ENCODE measurements at regions not wholly inside any gene's neighbourhood (a gene's known extent, or its start where the extent isn't known, plus 50 kb on each side); places are given as distances from the start of the nearest gene placed in this dataset.

- H3K9me3 ChIP-seq (ENCODE audit: control insufficient read depth, low read depth, low read length): no peaks in the 10 kb centered on the region
These were observed 481.5 kb upstream of the ZFHX3 start for GRCh38 chr16:73529303-73530012.

GRCh38 chr16:73527187-73527586 is 479.3 kb upstream of the ZFHX3 start:
- H3K9ac ChIP-seq (ENCODE audit: low read length): no peak overlapping the region
- no peaks in the 10 kb centered on the region for H3K27me3 ChIP-seq (ENCODE audit: control insufficient read depth, insufficient read depth, low read length)
- H3K9me3 ChIP-seq (ENCODE audit: control insufficient read depth, low read depth, low read length): no peaks in the 10 kb centered on the region
- H3K4me1 ChIP-seq (ENCODE audit: control insufficient read depth, low read depth, low read length): peaks cover 4% of the 10 kb centered on the region
- no peak overlapping the region for H3K27ac ChIP-seq (ENCODE audit: low read length)
- no peak overlapping the region for H3K4me3 ChIP-seq (ENCODE audit: low read length)
- H3K36me3 ChIP-seq (ENCODE audit: control insufficient read depth, low read depth, low read length): no peaks in the 10 kb centered on the region

More at GRCh38 chr16:73529303-73530012, 481.5 kb upstream of the ZFHX3 start:
- Histone ChIP-seq H3K4me3 (ENCODE audit: low read length) (no peak overlapping the region), H3K27ac (ENCODE audit: low read length) (no peak overlapping the region), H3K36me3 (ENCODE audit: control insufficient read depth, low read depth, low read length) (no peaks in the 10 kb centered on the region), H3K4me1 (ENCODE audit: control insufficient read depth, low read depth, low read length) (no peaks in the 10 kb centered on the region), H3K9ac (ENCODE audit: low read length) (no peak overlapping the region), H3K27me3 (ENCODE audit: control insufficient read depth, insufficient read depth, low read length) (no peaks in the 10 kb centered on the region)

- no peak overlapping the region for H3K4me3 ChIP-seq (ENCODE audit: low read length)
- no peaks in the 10 kb centered on the region for H3K9me3 ChIP-seq (ENCODE audit: control insufficient read depth, low read depth, low read length)
- no peaks in the 10 kb centered on the region for H3K27me3 ChIP-seq (ENCODE audit: control insufficient read depth, insufficient read depth, low read length)
- peaks cover 4% of the 10 kb centered on the region for H3K4me1 ChIP-seq (ENCODE audit: control insufficient read depth, low read depth, low read length)
- H3K9ac ChIP-seq (ENCODE audit: low read length): no peak overlapping the region
- no peaks in the 10 kb centered on the region for H3K36me3 ChIP-seq (ENCODE audit: control insufficient read depth, low read depth, low read length)
- no peak overlapping the region for H3K27ac ChIP-seq (ENCODE audit: low read length)
These were observed 478.3 kb upstream of the ZFHX3 start for GRCh38 chr16:73526011-73526804.

DNA sequence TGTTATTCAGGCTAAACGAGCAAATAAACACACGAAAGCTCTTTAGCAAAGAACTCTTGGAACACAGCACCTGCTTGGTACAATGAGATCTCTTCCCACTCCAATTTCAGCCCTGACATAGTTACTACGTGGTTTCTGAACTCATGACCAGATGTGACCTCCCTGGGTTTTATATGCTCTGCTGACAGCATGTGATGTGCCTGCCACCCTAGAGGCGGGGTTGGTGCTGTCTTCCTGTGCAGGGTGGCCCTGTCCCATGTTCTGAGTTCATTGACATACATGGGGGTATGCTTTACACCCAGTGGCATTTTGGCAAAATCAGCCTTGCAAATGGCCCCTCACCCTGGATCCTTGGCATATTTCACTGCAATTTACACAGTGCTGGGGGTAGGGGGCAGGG is 475.3 kb upstream of the ZFHX3 start:
- no peaks in the 10 kb centered on the region for H3K36me3 ChIP-seq (ENCODE audit: control insufficient read depth, low read depth, low read length)
- no peaks in the 10 kb centered on the region for H3K27me3 ChIP-seq (ENCODE audit: control insufficient read depth, insufficient read depth, low read length)
- H3K9me3 ChIP-seq (ENCODE audit: control insufficient read depth, low read depth, low read length): no peaks in the 10 kb centered on the region
- peaks cover 4% of the 10 kb centered on the region for H3K4me1 ChIP-seq (ENCODE audit: control insufficient read depth, low read depth, low read length)
- H3K9ac ChIP-seq (ENCODE audit: low read length): no peak overlapping the region
- H3K4me3 ChIP-seq (ENCODE audit: low read length): no peak overlapping the region
- H3K27ac ChIP-seq (ENCODE audit: low read length): no peak overlapping the region

DNA sequence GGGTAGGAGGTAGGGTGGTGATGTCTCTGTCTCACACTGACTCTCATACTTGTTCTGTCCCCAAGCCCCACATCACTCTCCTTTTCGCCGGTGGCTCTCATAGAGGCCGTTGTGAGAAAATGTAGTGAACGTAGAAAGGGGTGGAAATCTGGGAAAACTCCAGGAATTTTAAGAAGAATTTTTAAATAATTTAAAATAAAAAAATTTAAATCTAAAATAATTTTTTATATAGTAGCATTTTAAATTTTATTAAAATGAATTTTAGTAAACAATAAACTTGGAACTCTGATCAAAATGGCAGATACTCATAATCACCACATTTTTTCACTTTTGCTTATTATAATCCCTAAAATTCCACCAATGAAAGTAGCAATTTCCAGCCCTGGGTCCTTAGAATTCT is 473.6 kb upstream of the ZFHX3 start:
- no peak overlapping the region for H3K27ac ChIP-seq (ENCODE audit: low read length)
- no peak overlapping the region for H3K4me3 ChIP-seq (ENCODE audit: low read length)

DNA sequence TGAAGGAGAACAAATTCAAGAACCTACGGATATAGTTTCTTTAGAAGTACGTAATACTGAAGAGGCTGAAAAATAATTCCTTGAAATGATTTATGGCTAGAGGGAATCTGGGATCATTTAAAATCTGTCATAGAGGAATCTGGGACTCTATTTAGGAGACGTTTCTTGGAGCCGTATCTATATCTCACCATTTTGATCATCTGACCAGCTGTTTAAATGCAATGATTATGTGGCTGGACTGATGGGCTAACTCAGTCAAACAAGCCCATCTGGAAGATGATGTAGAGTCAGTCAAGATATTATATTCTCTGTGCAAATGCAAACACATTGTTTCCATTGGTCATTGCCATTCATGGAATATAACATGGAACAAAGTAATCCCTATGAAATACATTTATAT is 467.7 kb upstream of the ZFHX3 start:
- H3K9me3 ChIP-seq (ENCODE audit: control insufficient read depth, low read depth, low read length): no peaks in the 10 kb centered on the region
- H3K36me3 ChIP-seq (ENCODE audit: control insufficient read depth, low read depth, low read length): no peaks in the 10 kb centered on the region
- H3K4me3 ChIP-seq (ENCODE audit: low read length): no peak overlapping the region
- no peak overlapping the region for H3K9ac ChIP-seq (ENCODE audit: low read length)
- H3K27me3 ChIP-seq (ENCODE audit: control insufficient read depth, insufficient read depth, low read length): no peaks in the 10 kb centered on the region
- H3K27ac ChIP-seq (ENCODE audit: low read length): no peak overlapping the region
- no peaks in the 10 kb centered on the region for H3K4me1 ChIP-seq (ENCODE audit: control insufficient read depth, low read depth, low read length)

More for the DNA sequence above, 473.6 kb upstream of the ZFHX3 start:
- Histone ChIP-seq H3K4me1 (ENCODE audit: control insufficient read depth, low read depth, low read length) (peaks cover 4% of the 10 kb centered on the region), H3K27me3 (ENCODE audit: control insufficient read depth, insufficient read depth, low read length) (no peaks in the 10 kb centered on the region), H3K36me3 (ENCODE audit: control insufficient read depth, low read depth, low read length) (no peaks in the 10 kb centered on the region), H3K9ac (ENCODE audit: low read length) (no peak overlapping the region), H3K9me3 (ENCODE audit: control insufficient read depth, low read depth, low read length) (no peaks in the 10 kb centered on the region)

- H3K9ac ChIP-seq (ENCODE audit: low read length): no peak overlapping the region
- H3K4me1 ChIP-seq (ENCODE audit: control insufficient read depth, low read depth, low read length): peaks cover 4% of the 10 kb centered on the region
- H3K4me3 ChIP-seq (ENCODE audit: low read length): no peak overlapping the region
- no peaks in the 10 kb centered on the region for H3K27me3 ChIP-seq (ENCODE audit: control insufficient read depth, insufficient read depth, low read length)
- H3K27ac ChIP-seq (ENCODE audit: low read length): no peak overlapping the region
- no peaks in the 10 kb centered on the region for H3K9me3 ChIP-seq (ENCODE audit: control insufficient read depth, low read depth, low read length)
- no peaks in the 10 kb centered on the region for H3K36me3 ChIP-seq (ENCODE audit: control insufficient read depth, low read depth, low read length)
These were observed 462.9 kb upstream of the ZFHX3 start for GRCh38 chr16:73510852-73511251.

DNA sequence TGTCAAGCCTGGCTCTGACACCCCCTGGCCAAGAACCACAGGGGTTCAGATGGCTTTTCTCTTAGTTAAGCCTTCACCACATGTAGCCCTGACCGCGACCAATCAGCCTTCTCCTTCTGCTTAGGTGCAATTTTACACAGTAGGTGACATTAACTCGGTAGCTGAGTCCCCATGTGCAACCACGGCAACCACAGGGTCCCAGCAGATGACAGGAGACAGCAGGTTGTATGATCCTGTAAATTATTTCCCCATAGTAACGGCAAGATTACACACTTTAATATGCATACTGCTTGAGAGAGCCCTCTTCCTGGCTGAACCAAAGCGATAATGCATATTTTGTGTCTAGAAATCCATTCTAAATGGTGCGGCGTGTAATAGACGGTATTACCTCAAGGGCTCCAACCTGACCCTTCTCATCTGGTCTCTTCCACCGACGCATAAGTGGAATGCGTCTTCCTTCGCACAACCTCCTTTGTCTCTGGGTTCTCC is 458.7 kb upstream of the ZFHX3 start:
- no peaks in the 10 kb centered on the region for H3K36me3 ChIP-seq (ENCODE audit: control insufficient read depth, low read depth, low read length)
- peaks cover 4% of the 10 kb centered on the region for H3K4me1 ChIP-seq (ENCODE audit: control insufficient read depth, low read depth, low read length)
- no peak overlapping the region for H3K27ac ChIP-seq (ENCODE audit: low read length)
- H3K9ac ChIP-seq (ENCODE audit: low read length): no peak overlapping the region
- H3K27me3 ChIP-seq (ENCODE audit: control insufficient read depth, insufficient read depth, low read length): no peaks in the 10 kb centered on the region
- H3K4me3 ChIP-seq (ENCODE audit: low read length): no peak overlapping the region
- no peaks in the 10 kb centered on the region for H3K9me3 ChIP-seq (ENCODE audit: control insufficient read depth, low read depth, low read length)

DNA sequence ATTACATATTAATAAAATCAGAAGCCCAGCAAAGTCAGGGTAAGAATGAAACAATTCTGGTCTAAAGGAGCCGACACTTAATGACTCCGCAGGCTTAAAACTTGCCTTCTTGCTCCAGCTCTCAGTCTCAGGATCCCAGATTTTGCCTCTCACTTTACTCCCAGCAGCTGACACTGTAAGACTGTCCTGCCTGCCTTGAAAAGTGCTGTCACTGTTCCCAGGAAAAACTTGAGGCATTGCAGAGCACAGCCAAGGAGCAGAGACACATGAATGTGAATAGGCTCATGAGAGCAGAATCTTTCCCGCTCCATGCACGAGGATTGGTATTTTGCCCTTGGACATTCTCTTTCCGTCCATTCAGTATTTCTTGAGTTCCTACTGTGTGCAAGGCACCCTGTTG is 457.6 kb upstream of the ZFHX3 start:
- Histone ChIP-seq H3K36me3 (ENCODE audit: control insufficient read depth, low read depth, low read length) (no peaks in the 10 kb centered on the region), H3K4me3 (ENCODE audit: low read length) (no peak overlapping the region), H3K9me3 (ENCODE audit: control insufficient read depth, low read depth, low read length) (no peaks in the 10 kb centered on the region), H3K9ac (ENCODE audit: low read length) (no peak overlapping the region), H3K4me1 (ENCODE audit: control insufficient read depth, low read depth, low read length) (peaks cover 4% of the 10 kb centered on the region), H3K27me3 (ENCODE audit: control insufficient read depth, insufficient read depth, low read length) (no peaks in the 10 kb centered on the region), H3K27ac (ENCODE audit: low read length) (no peak overlapping the region)

DNA sequence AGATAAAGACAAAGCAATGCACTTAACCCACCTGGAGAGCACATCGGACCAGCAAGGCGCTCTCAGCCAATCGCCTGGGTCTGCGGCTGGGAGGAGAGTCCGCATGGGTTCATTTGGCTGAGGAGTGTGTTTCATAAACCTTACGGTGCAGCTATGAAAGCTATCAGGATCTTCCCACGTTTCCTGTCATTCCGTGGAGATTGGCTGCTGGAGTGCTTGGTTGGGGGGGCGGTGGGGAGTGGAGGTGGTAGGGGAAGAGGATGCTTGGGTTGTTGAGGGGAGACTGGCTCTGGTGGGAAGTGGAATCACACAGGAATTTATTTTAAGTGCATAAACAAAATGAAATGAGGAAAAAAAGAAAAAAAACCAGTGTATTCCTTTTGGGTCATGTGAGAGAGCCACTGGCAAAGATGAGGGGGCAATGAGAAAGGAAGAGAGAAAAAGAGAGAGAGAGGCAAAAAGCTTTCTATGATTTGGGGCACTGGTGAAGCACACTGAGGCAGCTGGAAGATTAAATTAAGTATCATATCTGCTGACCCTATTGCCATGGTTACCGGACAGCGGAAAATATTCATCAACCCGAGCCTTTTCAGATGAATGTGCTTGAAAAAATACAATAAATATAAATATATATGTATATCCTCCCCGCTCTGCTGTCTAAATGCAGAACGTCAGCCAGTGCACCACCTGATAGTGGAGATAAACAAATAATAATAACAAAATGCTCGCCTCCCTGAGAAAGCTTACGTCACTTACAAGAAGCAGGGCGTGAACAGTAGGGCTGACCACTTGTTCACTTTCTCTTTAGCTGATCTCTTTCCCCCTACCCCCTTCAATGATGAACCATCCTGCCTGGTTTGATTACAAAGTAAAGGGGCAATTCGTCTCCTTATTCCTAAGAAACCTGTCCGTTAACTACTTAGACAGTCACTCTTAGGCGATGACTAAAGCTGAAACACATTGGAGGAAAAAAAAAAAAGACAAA is 457.0 kb upstream of the ZFHX3 start:
- Histone ChIP-seq H3K4me1 (ENCODE audit: control insufficient read depth, low read depth, low read length) (peaks cover 4% of the 10 kb centered on the region), H3K9me3 (ENCODE audit: control insufficient read depth, low read depth, low read length) (no peaks in the 10 kb centered on the region), H3K36me3 (ENCODE audit: control insufficient read depth, low read depth, low read length) (no peaks in the 10 kb centered on the region), H3K27me3 (ENCODE audit: control insufficient read depth, insufficient read depth, low read length) (no peaks in the 10 kb centered on the region), H3K9ac (ENCODE audit: low read length) (no peak overlapping the region), H3K4me3 (ENCODE audit: low read length) (no peak overlapping the region), H3K27ac (ENCODE audit: low read length) (no peak overlapping the region)

GRCh38 chr16:73503093-73503492 is 455.2 kb upstream of the ZFHX3 start:
- Histone ChIP-seq H3K27ac (ENCODE audit: low read length) (no peak overlapping the region), H3K4me1 (ENCODE audit: control insufficient read depth, low read depth, low read length) (peaks cover 4% of the 10 kb centered on the region), H3K4me3 (ENCODE audit: low read length) (no peak overlapping the region), H3K27me3 (ENCODE audit: control insufficient read depth, insufficient read depth, low read length) (no peaks in the 10 kb centered on the region), H3K9me3 (ENCODE audit: control insufficient read depth, low read depth, low read length) (no peaks in the 10 kb centered on the region), H3K9ac (ENCODE audit: low read length) (no peak overlapping the region), H3K36me3 (ENCODE audit: control insufficient read depth, low read depth, low read length) (no peaks in the 10 kb centered on the region)

Data from iPS-18a (cell line).